ENCODE measurements at regions not wholly inside any gene's neighbourhood (a gene's known extent, or its start where the extent isn't known, plus 50 kb on each side); places are given as distances from the start of the nearest gene placed in this dataset.

- Histone ChIP-seq H3K4me1 (ENCODE audit: control insufficient read depth, extremely low read depth, insufficient read depth, low read length) (no peaks in the 10 kb centered on the region), H4K20me1 (ENCODE audit: control insufficient read depth, extremely low read depth, insufficient read depth, low read length) (no peaks in the 10 kb centered on the region), H3K27me3 (ENCODE audit: control insufficient read depth, insufficient read depth, low read length) (no peaks in the 10 kb centered on the region), H3K36me3 (ENCODE audit: control insufficient read depth, insufficient read depth, low read length) (no peaks in the 10 kb centered on the region), H3K4me3 (replicated peaks in 1 of 4; ENCODE audit: control extremely low read depth in 1 of 4, insufficient read depth in 1 of 4, low read depth in 3 of 4, low read length in 4 of 4) (no peak overlapping the region), H3K4me2 (ENCODE audit: extremely low read depth, insufficient read depth, low read length) (no peak overlapping the region), H3K9me3 (ENCODE audit: control insufficient read depth, insufficient read depth, low read depth, low read length) (no peaks in the 10 kb centered on the region), H3K9ac (ENCODE audit: insufficient read depth, low read length) (no peak overlapping the region), H3K27ac (ENCODE audit: insufficient read depth, low read length) (no peak overlapping the region), H3K79me2 (ENCODE audit: control insufficient read depth, insufficient read depth, low read length) (no peaks in the 10 kb centered on the region), H2AFZ (ENCODE audit: low read length) (no peak overlapping the region)
- TF ChIP-seq EZH2 (IDR thresholded peaks at IDR 0.05; ENCODE audit: low read length, missing control alignments): no peak
- no peak for TF ChIP-seq CTCF (conservative IDR thresholded peaks at IDR 0.05 in 1 of 2, IDR thresholded peaks at IDR 0.05 in 1 of 2; ENCODE audit: low read depth in 1 of 2, low read length in 2 of 2)
- DNase-seq (ENCODE audit: low read depth in 2 of 2): no peak
Measured at GRCh38 chr9:118034701-118035100, 330.5 kb downstream of the TLR4 start.

- no peak for DNase-seq (ENCODE audit: low read depth in 2 of 2)
- Histone ChIP-seq H4K20me1 (ENCODE audit: control insufficient read depth, extremely low read depth, insufficient read depth, low read length) (no peaks in the 10 kb centered on the region), H3K27me3 (ENCODE audit: control insufficient read depth, insufficient read depth, low read length) (no peaks in the 10 kb centered on the region), H3K36me3 (ENCODE audit: control insufficient read depth, insufficient read depth, low read length) (no peaks in the 10 kb centered on the region), H3K27ac (ENCODE audit: insufficient read depth, low read length) (no peak overlapping the region), H3K9ac (ENCODE audit: insufficient read depth, low read length) (no peak overlapping the region), H3K4me3 (replicated peaks in 1 of 4; ENCODE audit: control extremely low read depth in 1 of 4, insufficient read depth in 1 of 4, low read depth in 3 of 4, low read length in 4 of 4) (no peak overlapping the region), H3K4me1 (ENCODE audit: control insufficient read depth, extremely low read depth, insufficient read depth, low read length) (no peaks in the 10 kb centered on the region), H3K4me2 (ENCODE audit: extremely low read depth, insufficient read depth, low read length) (no peak overlapping the region), H2AFZ (ENCODE audit: low read length) (no peak overlapping the region), H3K9me3 (ENCODE audit: control insufficient read depth, insufficient read depth, low read depth, low read length) (no peaks in the 10 kb centered on the region), H3K79me2 (ENCODE audit: control insufficient read depth, insufficient read depth, low read length) (no peaks in the 10 kb centered on the region)
- TF ChIP-seq CTCF (conservative IDR thresholded peaks at IDR 0.05 in 1 of 2, IDR thresholded peaks at IDR 0.05 in 1 of 2; ENCODE audit: low read depth in 1 of 2, low read length in 2 of 2) (no peak), EZH2 (IDR thresholded peaks at IDR 0.05; ENCODE audit: low read length, missing control alignments) (no peak)
Measured at GRCh38 chr9:118038713-118039112, 334.5 kb downstream of the TLR4 start.

GRCh38 chr9:118058227-118058626 is 354.0 kb downstream of the TLR4 start:
- Histone ChIP-seq H2AFZ (ENCODE audit: low read length) (no peak overlapping the region), H3K9me3 (ENCODE audit: control insufficient read depth, insufficient read depth, low read depth, low read length) (no peaks in the 10 kb centered on the region), H3K4me2 (ENCODE audit: extremely low read depth, insufficient read depth, low read length) (no peak overlapping the region), H3K27me3 (ENCODE audit: control insufficient read depth, insufficient read depth, low read length) (no peaks in the 10 kb centered on the region), H3K9ac (ENCODE audit: insufficient read depth, low read length) (no peak overlapping the region), H3K4me3 (replicated peaks in 1 of 4; ENCODE audit: control extremely low read depth in 1 of 4, insufficient read depth in 1 of 4, low read depth in 3 of 4, low read length in 4 of 4) (no peak overlapping the region), H3K79me2 (ENCODE audit: control insufficient read depth, insufficient read depth, low read length) (no peaks in the 10 kb centered on the region), H3K27ac (ENCODE audit: insufficient read depth, low read length) (no peak overlapping the region), H3K4me1 (ENCODE audit: control insufficient read depth, extremely low read depth, insufficient read depth, low read length) (no peaks in the 10 kb centered on the region), H4K20me1 (ENCODE audit: control insufficient read depth, extremely low read depth, insufficient read depth, low read length) (no peaks in the 10 kb centered on the region), H3K36me3 (ENCODE audit: control insufficient read depth, insufficient read depth, low read length) (no peaks in the 10 kb centered on the region)
- no peak for TF ChIP-seq EZH2 (IDR thresholded peaks at IDR 0.05; ENCODE audit: low read length, missing control alignments)
- no peak for TF ChIP-seq CTCF (conservative IDR thresholded peaks at IDR 0.05 in 1 of 2, IDR thresholded peaks at IDR 0.05 in 1 of 2; ENCODE audit: low read depth in 1 of 2, low read length in 2 of 2)
- DNase-seq (ENCODE audit: low read depth in 2 of 2): no peak
